Endothelial cell (in vitro differentiated cells): ENCODE measurements at regions not wholly inside any gene's neighbourhood (a gene's known extent, or its start where the extent isn't known, plus 50 kb on each side); places are given as distances from the start of the nearest gene placed in this dataset.

Experiments used
- DNase-seq: peaks from one replicate; pipeline ENCODE4 v3.0.0; 2021; ENCODE audit warnings: low spot score
- H3K27ac Mint-ChIP-seq: one replicate; pipeline ENCODE4 v1.8.0; 2021; ENCODE audit warnings: mixed read lengths, inconsistent platforms; ENCODE audit not compliant: unreplicated experiment
- H3K27me3 Mint-ChIP-seq: one replicate; pipeline ENCODE4 v1.8.0; 2021; ENCODE audit warnings: mild to moderate bottlenecking, moderate library complexity, mixed read lengths, inconsistent platforms; ENCODE audit not compliant: unreplicated experiment
- H3K36me3 Mint-ChIP-seq: one replicate; pipeline ENCODE4 v1.8.0; 2021; ENCODE audit warnings: mild to moderate bottlenecking, low read depth, mixed read lengths, inconsistent platforms; ENCODE audit not compliant: unreplicated experiment
- H3K4me1 Mint-ChIP-seq: one replicate; pipeline ENCODE4 v1.8.0; 2021; ENCODE audit warnings: mild to moderate bottlenecking, mixed read lengths, inconsistent platforms; ENCODE audit not compliant: unreplicated experiment
- H3K4me3 Mint-ChIP-seq: one replicate; pipeline ENCODE4 v1.8.0; 2021; ENCODE audit warnings: mild to moderate bottlenecking, mixed read lengths, inconsistent platforms; ENCODE audit not compliant: unreplicated experiment
- H3K9me3 Mint-ChIP-seq: one replicate; pipeline ENCODE4 v1.8.0; 2021; ENCODE audit warnings: mixed read lengths, inconsistent platforms; ENCODE audit not compliant: unreplicated experiment
- CTCF ChIP-seq: fragments of 200-600 bp; sonication (generic); IDR thresholded peaks from one replicate; pipeline ENCODE4 v1.5.0; 2021; ENCODE audit warnings: antibody characterized with exemption; ENCODE audit not compliant: unreplicated experiment

DNA sequence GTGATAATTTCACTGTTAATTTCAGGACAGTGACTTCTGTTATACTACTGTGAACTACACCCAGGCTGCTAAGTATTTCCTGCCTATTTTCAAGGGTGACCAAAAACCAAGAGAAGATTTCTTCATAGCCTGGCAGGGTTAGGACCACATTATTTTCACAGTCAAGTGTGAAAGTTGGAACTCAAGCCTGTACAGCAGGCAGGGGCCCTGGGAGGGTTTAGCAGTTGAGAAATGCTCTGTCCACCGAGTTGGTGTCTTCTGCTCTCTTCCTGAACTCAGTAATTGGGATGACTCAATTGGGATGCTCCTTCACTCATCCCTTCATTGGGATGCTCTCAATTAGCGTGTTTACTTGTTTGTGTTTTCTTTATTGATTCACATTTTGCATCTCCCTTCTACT is 347.3 kb upstream of the CDH11 start:
- no peak for TF ChIP-seq CTCF
- DNase-seq, result no peak
- no peaks in the 10 kb centered on the region for H3K9me3 Mint-ChIP-seq
- no peaks in the 10 kb centered on the region for H3K4me1 Mint-ChIP-seq
- H3K36me3 Mint-ChIP-seq, result no peaks in the 10 kb centered on the region
- no peak overlapping the region for H3K4me3 Mint-ChIP-seq
- peaks cover 1% of the 10 kb centered on the region for H3K27me3 Mint-ChIP-seq
- H3K27ac Mint-ChIP-seq, result no peak overlapping the region

DNA sequence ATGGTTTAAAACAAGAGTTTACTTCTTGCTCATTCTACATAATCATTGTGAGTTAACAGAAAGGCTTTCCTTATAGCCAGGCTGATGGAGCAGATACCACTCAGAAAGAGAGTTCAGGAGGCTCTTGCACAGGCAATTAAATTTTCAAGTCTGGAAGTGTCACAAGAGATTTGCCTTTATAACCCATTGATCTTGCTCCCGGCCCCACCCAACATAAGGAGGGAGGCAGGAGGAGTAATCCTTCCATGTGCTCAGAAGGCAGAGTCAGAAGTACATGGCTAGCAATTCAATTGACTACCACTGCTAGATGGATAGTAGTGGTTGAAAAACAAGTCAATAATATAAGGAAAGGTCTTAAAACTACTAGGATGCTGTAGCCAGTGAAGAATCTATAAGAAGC is 346.3 kb upstream of the CDH11 start:
- Mint-ChIP-seq H3K4me1 (no peaks in the 10 kb centered on the region), H3K36me3 (no peaks in the 10 kb centered on the region), H3K4me3 (no peak overlapping the region), H3K9me3 (no peaks in the 10 kb centered on the region), H3K27ac (no peak overlapping the region), H3K27me3 (peaks cover 1% of the 10 kb centered on the region)
- no peak for DNase-seq
- no peak for TF ChIP-seq CTCF

- no peak overlapping the region for H3K27ac Mint-ChIP-seq
- no peaks in the 10 kb centered on the region for H3K36me3 Mint-ChIP-seq
- no peaks in the 10 kb centered on the region for H3K9me3 Mint-ChIP-seq
Observed at GRCh38 chr16:65463652-65464260, 341.9 kb upstream of the CDH11 start.

DNA sequence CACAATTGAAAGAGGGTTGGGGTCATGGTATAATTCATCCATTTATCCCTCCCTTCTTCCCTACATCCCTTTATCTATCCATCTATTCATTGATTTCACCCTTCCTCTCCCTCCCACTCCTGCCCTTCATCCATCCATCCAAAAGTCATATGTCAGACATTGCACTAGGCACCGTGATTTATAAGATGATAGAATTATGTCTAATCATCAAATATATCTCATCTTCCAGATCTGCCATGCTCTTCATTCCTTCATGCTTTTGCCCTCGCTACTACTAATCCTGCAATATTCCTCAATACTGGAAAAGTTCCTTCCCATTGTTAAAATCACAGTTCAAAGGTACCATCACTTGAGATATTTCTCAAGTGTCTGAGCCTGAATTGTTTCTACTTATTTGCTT is 335.2 kb upstream of the CDH11 start:
- no peaks in the 10 kb centered on the region for H3K9me3 Mint-ChIP-seq
- no peaks in the 10 kb centered on the region for H3K4me1 Mint-ChIP-seq
- no peak overlapping the region for H3K4me3 Mint-ChIP-seq
- H3K27ac Mint-ChIP-seq, result no peak overlapping the region
- TF ChIP-seq CTCF, result no peak
- no peaks in the 10 kb centered on the region for H3K27me3 Mint-ChIP-seq
- H3K36me3 Mint-ChIP-seq, result no peaks in the 10 kb centered on the region
- no peak for DNase-seq

More at GRCh38 chr16:65463652-65464260, 341.9 kb upstream of the CDH11 start:
- TF ChIP-seq CTCF, result no peak
- Mint-ChIP-seq H3K4me1 (no peaks in the 10 kb centered on the region), H3K4me3 (no peak overlapping the region), H3K27me3 (peaks cover 1% of the 10 kb centered on the region)
- no peak for DNase-seq

GRCh38 chr16:65455761-65456160 is 333.9 kb upstream of the CDH11 start:
- Mint-ChIP-seq H3K36me3 (no peaks in the 10 kb centered on the region), H3K4me3 (no peak overlapping the region), H3K4me1 (no peaks in the 10 kb centered on the region), H3K27ac (no peak overlapping the region), H3K9me3 (no peaks in the 10 kb centered on the region), H3K27me3 (no peaks in the 10 kb centered on the region)
- no peak for DNase-seq
- TF ChIP-seq CTCF, result no peak
